Dendritic cell treated with granulocyte-macrophage colony-stimulating factor and Interleukin-4, amounts not matched to agents 40 ng/mL and 50 ng/mL, for 4 days (primary cell): ENCODE measurements at regions not wholly inside any gene's neighbourhood (a gene's known extent, or its start where the extent isn't known, plus 50 kb on each side); places are given as distances from the start of the nearest gene placed in this dataset.

ENCODE experiments used
- H3K27ac Mint-ChIP-seq: one replicate; pipeline ENCODE4 v1.8.0; 2022; ENCODE audit warnings: mild to moderate bottlenecking, mixed read lengths
- H3K27me3 Mint-ChIP-seq: one replicate; pipeline ENCODE4 v1.8.0; 2022; ENCODE audit warnings: mild to moderate bottlenecking, mixed read lengths
- H3K36me3 Mint-ChIP-seq: one replicate; pipeline ENCODE4 v1.8.0; 2022; ENCODE audit warnings: low read depth, mixed read lengths
- H3K4me1 Mint-ChIP-seq: one replicate; pipeline ENCODE4 v1.8.0; 2022; ENCODE audit warnings: low read depth, mixed read lengths
- H3K4me3 Mint-ChIP-seq: one replicate; pipeline ENCODE4 v1.8.0; 2022; ENCODE audit warnings: mild to moderate bottlenecking, moderate library complexity, mixed read lengths
- H3K9me3 Mint-ChIP-seq: one replicate; pipeline ENCODE4 v1.8.0; 2022; ENCODE audit warnings: mixed read lengths
- intact Hi-C: fragments of 100-400 bp; cut with micrococcal nuclease; formaldehyde crosslinking; loops from one replicate; pipeline ENCODE4 v1.15.0; 2022

- H3K4me3 Mint-ChIP-seq, result no peak overlapping the region
- H3K9me3 Mint-ChIP-seq, result no peaks in the 10 kb centered on the region
- no peaks in the 10 kb centered on the region for H3K4me1 Mint-ChIP-seq
- no peak overlapping the region for H3K27ac Mint-ChIP-seq
- intact Hi-C loops, result no loop called here
- H3K27me3 Mint-ChIP-seq, result no peaks in the 10 kb centered on the region
- no peaks in the 10 kb centered on the region for H3K36me3 Mint-ChIP-seq
Observed at GRCh38 chr11:92504534-92504933, 279.9 kb downstream of the FAT3 start.

- Mint-ChIP-seq H3K36me3 (no peaks in the 10 kb centered on the region), H3K27me3 (no peaks in the 10 kb centered on the region), H3K27ac (no peak overlapping the region), H3K4me1 (no peaks in the 10 kb centered on the region), H3K9me3 (no peaks in the 10 kb centered on the region), H3K4me3 (no peak overlapping the region)
- intact Hi-C loops, result no loop called here
Observed at GRCh38 chr11:92505689-92506088, 281.1 kb downstream of the FAT3 start.

GRCh38 chr11:92506809-92507336 is 282.3 kb downstream of the FAT3 start:
- intact Hi-C loops, result no loop called here
- Mint-ChIP-seq H3K36me3 (no peaks in the 10 kb centered on the region), H3K9me3 (no peaks in the 10 kb centered on the region), H3K4me3 (no peak overlapping the region), H3K4me1 (no peaks in the 10 kb centered on the region), H3K27ac (no peak overlapping the region), H3K27me3 (no peaks in the 10 kb centered on the region)

- no peaks in the 10 kb centered on the region for H3K9me3 Mint-ChIP-seq
- intact Hi-C loops, result no loop called here
- H3K4me3 Mint-ChIP-seq, result no peak overlapping the region
- no peak overlapping the region for H3K27ac Mint-ChIP-seq
- no peaks in the 10 kb centered on the region for H3K27me3 Mint-ChIP-seq
- no peaks in the 10 kb centered on the region for H3K4me1 Mint-ChIP-seq
- H3K36me3 Mint-ChIP-seq, result no peaks in the 10 kb centered on the region
Observed at GRCh38 chr11:92510591-92510990, 286.0 kb downstream of the FAT3 start.

- H3K9me3 Mint-ChIP-seq, result no peaks in the 10 kb centered on the region
- no peaks in the 10 kb centered on the region for H3K36me3 Mint-ChIP-seq
- no peaks in the 10 kb centered on the region for H3K27me3 Mint-ChIP-seq
- H3K27ac Mint-ChIP-seq, result no peak overlapping the region
- H3K4me3 Mint-ChIP-seq, result no peak overlapping the region
- no peaks in the 10 kb centered on the region for H3K4me1 Mint-ChIP-seq
- intact Hi-C loops, result no loop called here
Observed at GRCh38 chr11:92511522-92512203, 287.0 kb downstream of the FAT3 start.

GRCh38 chr11:92512204-92512569 is 287.6 kb downstream of the FAT3 start:
- intact Hi-C loops, result no loop called here
- Mint-ChIP-seq H3K4me3 (no peak overlapping the region), H3K27me3 (no peaks in the 10 kb centered on the region), H3K4me1 (no peaks in the 10 kb centered on the region), H3K36me3 (no peaks in the 10 kb centered on the region), H3K27ac (no peak overlapping the region), H3K9me3 (no peaks in the 10 kb centered on the region)

- intact Hi-C loops, result no loop called here
- H3K4me3 Mint-ChIP-seq, result no peak overlapping the region
Observed at GRCh38 chr11:92523611-92524010, 299.0 kb downstream of the FAT3 start.

GRCh38 chr11:92524542-92524941 is 299.9 kb downstream of the FAT3 start:
- intact Hi-C loops, result no loop called here
- Mint-ChIP-seq H3K36me3 (no peaks in the 10 kb centered on the region), H3K27ac (no peak overlapping the region), H3K4me1 (no peaks in the 10 kb centered on the region), H3K9me3 (no peaks in the 10 kb centered on the region), H3K27me3 (no peaks in the 10 kb centered on the region), H3K4me3 (no peak overlapping the region)

More at GRCh38 chr11:92523611-92524010, 299.0 kb downstream of the FAT3 start:
- H3K27me3 Mint-ChIP-seq, result no peaks in the 10 kb centered on the region
- no peaks in the 10 kb centered on the region for H3K4me1 Mint-ChIP-seq
- H3K27ac Mint-ChIP-seq, result no peak overlapping the region
- no peaks in the 10 kb centered on the region for H3K36me3 Mint-ChIP-seq
- H3K9me3 Mint-ChIP-seq, result no peaks in the 10 kb centered on the region

- Mint-ChIP-seq H3K4me1 (no peaks in the 10 kb centered on the region), H3K9me3 (no peaks in the 10 kb centered on the region), H3K36me3 (no peaks in the 10 kb centered on the region), H3K4me3 (no peak overlapping the region), H3K27me3 (no peaks in the 10 kb centered on the region), H3K27ac (no peak overlapping the region)
- intact Hi-C loops, result no loop called here
Observed at GRCh38 chr11:92527467-92527866, 302.8 kb downstream of the FAT3 start.

GRCh38 chr11:92528001-92528400 is 303.4 kb downstream of the FAT3 start:
- no peaks in the 10 kb centered on the region for H3K27me3 Mint-ChIP-seq
- no peaks in the 10 kb centered on the region for H3K36me3 Mint-ChIP-seq
- peaks cover under 1% of the 10 kb centered on the region for H3K9me3 Mint-ChIP-seq
- intact Hi-C loops, result no loop called here
- H3K27ac Mint-ChIP-seq, result no peak overlapping the region
- H3K4me3 Mint-ChIP-seq, result no peak overlapping the region
- no peaks in the 10 kb centered on the region for H3K4me1 Mint-ChIP-seq

- intact Hi-C loops, result no loop called here
- H3K4me3 Mint-ChIP-seq, result no peak overlapping the region
- no peaks in the 10 kb centered on the region for H3K4me1 Mint-ChIP-seq
- H3K9me3 Mint-ChIP-seq, result peaks cover 8% of the 10 kb centered on the region
- no peaks in the 10 kb centered on the region for H3K36me3 Mint-ChIP-seq
- H3K27ac Mint-ChIP-seq, result no peak overlapping the region
- no peaks in the 10 kb centered on the region for H3K27me3 Mint-ChIP-seq
Observed at GRCh38 chr11:92531065-92531739, 306.6 kb downstream of the FAT3 start.

GRCh38 chr11:92533657-92534335 is 309.2 kb downstream of the FAT3 start:
- Mint-ChIP-seq H3K9me3 (peaks cover 8% of the 10 kb centered on the region), H3K27me3 (no peaks in the 10 kb centered on the region)

GRCh38 chr11:92536883-92537282 is 312.3 kb downstream of the FAT3 start:
- Mint-ChIP-seq H3K4me1 (no peaks in the 10 kb centered on the region), H3K27me3 (no peaks in the 10 kb centered on the region), H3K27ac (no peak overlapping the region), H3K4me3 (no peak overlapping the region), H3K9me3 (peaks cover 8% of the 10 kb centered on the region), H3K36me3 (no peaks in the 10 kb centered on the region)
- intact Hi-C loops, result no loop called here

More at GRCh38 chr11:92533657-92534335, 309.2 kb downstream of the FAT3 start:
- H3K27ac Mint-ChIP-seq, result no peak overlapping the region
- H3K36me3 Mint-ChIP-seq, result no peaks in the 10 kb centered on the region
- intact Hi-C loops, result no loop called here
- H3K4me3 Mint-ChIP-seq, result no peak overlapping the region
- no peaks in the 10 kb centered on the region for H3K4me1 Mint-ChIP-seq

GRCh38 chr11:92540096-92540495 is 315.5 kb downstream of the FAT3 start:
- H3K27ac Mint-ChIP-seq, result no peak overlapping the region
- no peaks in the 10 kb centered on the region for H3K9me3 Mint-ChIP-seq
- no peak overlapping the region for H3K4me3 Mint-ChIP-seq
- no peaks in the 10 kb centered on the region for H3K36me3 Mint-ChIP-seq
- H3K4me1 Mint-ChIP-seq, result no peaks in the 10 kb centered on the region
- intact Hi-C loops, result no loop called here
- H3K27me3 Mint-ChIP-seq, result no peaks in the 10 kb centered on the region
